Stimulated activated CD8-positive, alpha-beta memory T cell treated with anti-CD3 and anti-CD28 coated beads, Interleukin-15, amount 100 ng/mL, for 4 hours (primary cell): ENCODE measurements at regions not wholly inside any gene's neighbourhood (a gene's known extent, or its start where the extent isn't known, plus 50 kb on each side); places are given as distances from the start of the nearest gene placed in this dataset.
"Not testable (repeated sequence)": the region's sequence is repeated elsewhere in the genome, so short reads cannot be mapped to it uniquely, and the experiment has no call there.

Source experiments
- DNase-seq, 2 donors: peaks; one replicate each; pipeline ENCODE4 v3.0.0-alpha.2; 2020; ENCODE audit warnings: low read depth in 2 of 2

- no peak for DNase-seq
Observed at GRCh38 chr11:95435628-95436353, 204.8 kb upstream of the SESN3 start.

- DNase-seq, result no peak
Observed at GRCh38 chr11:95435192-95435591, 204.2 kb upstream of the SESN3 start.

GRCh38 chr11:95434489-95435057 is 203.6 kb upstream of the SESN3 start:
- no peak for DNase-seq

- no peak for DNase-seq
Observed at GRCh38 chr11:95434009-95434408, 203.0 kb upstream of the SESN3 start.

- DNase-seq, result no peak
Observed at GRCh38 chr11:95432714-95433503, 201.9 kb upstream of the SESN3 start.

GRCh38 chr11:95429376-95429907 is 198.4 kb upstream of the SESN3 start:
- no peak for DNase-seq

GRCh38 chr11:95426823-95427462 is 195.9 kb upstream of the SESN3 start:
- no peak for DNase-seq

GRCh38 chr11:95419915-95420314 is 188.9 kb upstream of the SESN3 start:
- DNase-seq, result no peak

GRCh38 chr11:95418916-95419315 is 187.9 kb upstream of the SESN3 start:
- DNase-seq, result no peak

- no peak for DNase-seq
Observed at GRCh38 chr11:95417832-95418231, 186.8 kb upstream of the SESN3 start.

GRCh38 chr11:95415837-95416304 is 184.9 kb upstream of the SESN3 start:
- no peak for DNase-seq

- DNase-seq, result no peak
Observed at GRCh38 chr11:95414217-95414616, 183.2 kb upstream of the SESN3 start.

- DNase-seq, result no peak
Observed at GRCh38 chr11:95413761-95414160, 182.8 kb upstream of the SESN3 start.

GRCh38 chr11:95413021-95413420 is 182.0 kb upstream of the SESN3 start:
- DNase-seq, result no peak

GRCh38 chr11:95412074-95412473 is 181.1 kb upstream of the SESN3 start:
- no peak for DNase-seq

GRCh38 chr11:95410707-95411106 is 179.7 kb upstream of the SESN3 start:
- not testable (repeated sequence) for DNase-seq

- no peak for DNase-seq
Observed at GRCh38 chr11:95406271-95406670, 175.3 kb upstream of the SESN3 start.

GRCh38 chr11:95404370-95404769 is 173.4 kb upstream of the SESN3 start:
- no peak for DNase-seq

GRCh38 chr11:95398437-95399112 is 167.6 kb upstream of the SESN3 start:
- no peak for DNase-seq

GRCh38 chr11:95392644-95393043 is 161.6 kb upstream of the SESN3 start:
- DNase-seq, result no peak

GRCh38 chr11:95389427-95389826 is 158.4 kb upstream of the SESN3 start:
- DNase-seq, result no peak
